Natural killer cell (primary cell): ENCODE measurements at regions not wholly inside any gene's neighbourhood (a gene's known extent, or its start where the extent isn't known, plus 50 kb on each side); places are given as distances from the start of the nearest gene placed in this dataset.
A peak's percentile ranks its signal among the peaks of the same experiment; 100 is the strongest.

Experiments used
- ATAC-seq, 3 donors: fragments of 150-1000 bp in 2 of 3; fragments of 200-7000 bp in 1 of 3; cut with Tn5 transposase; 1 replicate in 1 of 3; 2 replicates in 2 of 3; pipeline ENCODE4 v1.10.0; 2021; ENCODE audit warnings: mild to moderate bottlenecking in 2 of 3, moderate library complexity in 2 of 3
- DNase-seq, 2 donors: peaks; one replicate each; pipeline versions ENCODE4 v3.0.0 to v3.0.0-alpha.2; 2013 to 2021; ENCODE audit warnings: mixed read lengths in 1 of 2
- H3K27ac ChIP-seq: one replicate; pipeline ENCODE4 v1.5.1; 2013; ENCODE audit warnings: mild to moderate bottlenecking, low read length
- H3K27me3 ChIP-seq: one replicate; pipeline ENCODE4 v1.6.1; 2013; ENCODE audit warnings: low read length; ENCODE audit not compliant: control insufficient read depth, insufficient read depth
- H3K36me3 ChIP-seq: one replicate; pipeline ENCODE4 v1.6.1; 2013; ENCODE audit warnings: low read length; ENCODE audit not compliant: control insufficient read depth, insufficient read depth
- H3K4me1 ChIP-seq: one replicate; pipeline ENCODE4 v1.6.1; 2013; ENCODE audit warnings: low read length; ENCODE audit not compliant: control insufficient read depth, insufficient read depth
- H3K4me3 ChIP-seq: one replicate; pipeline ENCODE4 v1.5.1; 2013; ENCODE audit warnings: low read length
- H3K9me3 ChIP-seq: one replicate; pipeline ENCODE4 v1.6.1; 2013; ENCODE audit warnings: low read length; ENCODE audit not compliant: control insufficient read depth, insufficient read depth
- H3K27ac Mint-ChIP-seq, 2 donors: one replicate each; pipeline ENCODE4 v1.8.0; 2022; ENCODE audit warnings: mild to moderate bottlenecking in 2 of 2, mixed read lengths in 2 of 2, moderate library complexity in 1 of 2
- H3K27me3 Mint-ChIP-seq, 2 donors: one replicate each; pipeline ENCODE4 v1.8.0; 2022; ENCODE audit warnings: low read depth in 2 of 2, mixed read lengths in 2 of 2
- H3K36me3 Mint-ChIP-seq: one replicate; pipeline ENCODE4 v1.8.0; 2022; ENCODE audit warnings: mixed read lengths
- H3K4me1 Mint-ChIP-seq, 2 donors: one replicate each; pipeline ENCODE4 v1.8.0; 2022; ENCODE audit warnings: mixed read lengths in 2 of 2
- H3K4me3 Mint-ChIP-seq: one replicate; pipeline ENCODE4 v1.8.0; 2022; ENCODE audit warnings: mild to moderate bottlenecking, moderate library complexity, mixed read lengths
- H3K9me3 Mint-ChIP-seq, 2 donors: one replicate each; pipeline ENCODE4 v1.8.0; 2022; ENCODE audit warnings: mixed read lengths in 2 of 2
- CTCF ChIP-seq: fragments of 200-600 bp; IDR thresholded peaks from one replicate; pipeline ENCODE4 v1.8.0; 2022; ENCODE audit warnings: antibody characterized with exemption
- WGBS: methylation state at CpG from one replicate; pipeline ENCODE4 v1.1.7; 2013; ENCODE audit warnings: missing lambda C conversion rate; ENCODE audit not compliant: insufficient coverage; 5-methylcytosine and 5-hydroxymethylcytosine counted together
- intact Hi-C: fragments of 100-400 bp; cut with micrococcal nuclease; formaldehyde crosslinking; loops from one replicate; pipeline ENCODE4 v1.14.2; 2022

GRCh38 chr4:147017081-147017480, 71.4 kb upstream of the TTC29 start:
- no peak for TF ChIP-seq CTCF
- no peaks in the 10 kb centered on the region for H3K27me3 ChIP-seq
- peaks cover 1 to 17% of the 10 kb centered on the region in 2 donors for H3K27me3 Mint-ChIP-seq
- no peaks in the 10 kb centered on the region for H3K4me1 Mint-ChIP-seq
- H3K36me3 Mint-ChIP-seq: no peaks in the 10 kb centered on the region
- no peak overlapping the region for H3K4me3 Mint-ChIP-seq
- H3K27ac Mint-ChIP-seq: no peak overlapping the region
- WGBS: 82% methylated on average over 5 of the region's 5 CpGs
- H3K9me3 ChIP-seq: no peaks in the 10 kb centered on the region
- H3K4me1 ChIP-seq: no peaks in the 10 kb centered on the region
- intact Hi-C loops: no loop called here
- ATAC-seq (no peak), DNase-seq (no peak)
- no peaks in the 10 kb centered on the region for H3K36me3 ChIP-seq
- no peaks in the 10 kb centered on the region for H3K9me3 Mint-ChIP-seq
- H3K27ac ChIP-seq: no peak overlapping the region
- H3K4me3 ChIP-seq: no peak overlapping the region

GRCh38 chr4:147019091-147019490, 73.4 kb upstream of the TTC29 start:
- no peaks in the 10 kb centered on the region for H3K36me3 Mint-ChIP-seq
- peak in 1 of 3 donors; percentile 48 for ATAC-seq
- H3K27me3 Mint-ChIP-seq: peaks cover 0 to 17% of the 10 kb centered on the region in 2 donors

GRCh38 chr4:147020456-147020855, 74.8 kb upstream of the TTC29 start:
- no peak for TF ChIP-seq CTCF
- H3K9me3 Mint-ChIP-seq: no peaks in the 10 kb centered on the region
- DNase-seq: no peak
- no peak overlapping the region for H3K4me3 Mint-ChIP-seq
- H3K27me3 ChIP-seq: no peaks in the 10 kb centered on the region
- no peak for ATAC-seq
- peaks cover 0 to 17% of the 10 kb centered on the region in 2 donors for H3K27me3 Mint-ChIP-seq
- H3K4me3 ChIP-seq: no peak overlapping the region
- H3K27ac ChIP-seq: no peak overlapping the region
- WGBS: 87% methylated on average over 4 of the region's 4 CpGs
- H3K27ac Mint-ChIP-seq: no peak overlapping the region
- no peaks in the 10 kb centered on the region for H3K9me3 ChIP-seq
- no peaks in the 10 kb centered on the region for H3K36me3 ChIP-seq
- H3K4me1 Mint-ChIP-seq: no peaks in the 10 kb centered on the region
- no peaks in the 10 kb centered on the region for H3K36me3 Mint-ChIP-seq
- intact Hi-C loops: no loop called here
- no peaks in the 10 kb centered on the region for H3K4me1 ChIP-seq

More at GRCh38 chr4:147019091-147019490, 73.4 kb upstream of the TTC29 start:
- Histone ChIP-seq H3K4me3 (no peak overlapping the region), H3K36me3 (no peaks in the 10 kb centered on the region), H3K4me1 (no peaks in the 10 kb centered on the region), H3K27ac (no peak overlapping the region), H3K27me3 (no peaks in the 10 kb centered on the region), H3K9me3 (no peaks in the 10 kb centered on the region)
- intact Hi-C loops: no loop called here
- 77% methylated on average over 1 of the region's 2 CpGs for WGBS
- Mint-ChIP-seq H3K4me3 (no peak overlapping the region), H3K9me3 (no peaks in the 10 kb centered on the region), H3K4me1 (no peaks in the 10 kb centered on the region), H3K27ac (no peak overlapping the region)
- DNase-seq: peak in 1 of 2 donors; percentile 66
- no peak for TF ChIP-seq CTCF

GRCh38 chr4:147025042-147025441, 79.4 kb upstream of the TTC29 start:
- DNase-seq: no peak
- 93% methylated on average over 2 of the region's 2 CpGs for WGBS
- Histone ChIP-seq H3K4me3 (no peak overlapping the region), H3K27ac (no peak overlapping the region), H3K27me3 (no peaks in the 10 kb centered on the region), H3K4me1 (no peaks in the 10 kb centered on the region), H3K36me3 (no peaks in the 10 kb centered on the region), H3K9me3 (no peaks in the 10 kb centered on the region)
- H3K36me3 Mint-ChIP-seq: no peaks in the 10 kb centered on the region
- intact Hi-C loops: no loop called here
- H3K4me3 Mint-ChIP-seq: no peak overlapping the region
- no peaks in the 10 kb centered on the region for H3K27me3 Mint-ChIP-seq
- no peaks in the 10 kb centered on the region for H3K4me1 Mint-ChIP-seq
- TF ChIP-seq CTCF: no peak
- H3K9me3 Mint-ChIP-seq: no peaks in the 10 kb centered on the region
- H3K27ac Mint-ChIP-seq: no peak overlapping the region
- no peak for ATAC-seq
